Breast epithelium (tissue), 4 donors: ENCODE measurements at regions not wholly inside any gene's neighbourhood (a gene's known extent, or its start where the extent isn't known, plus 50 kb on each side); places are given as distances from the start of the nearest gene placed in this dataset.

Experiments
- DNase-seq, 2 donors: peaks; one replicate each; pipeline ENCODE4 v3.0.0-alpha.2; 2019; ENCODE audit warnings: low spot score in 2 of 2
- H3K27ac ChIP-seq, 2 donors: fragments of 200-600 bp; sonication (generic) in 1 of 2; one replicate each; pipeline ENCODE4 v1.5.1; 2016 to 2019; ENCODE audit warnings: mild to moderate bottlenecking in 1 of 2
- H3K27me3 ChIP-seq, 2 donors: fragments of 200-600 bp; sonication (generic) in 1 of 2; one replicate each; pipeline versions ENCODE4 v1.5.1 to v1.6.0; 2017 to 2019; ENCODE audit warnings: control low read depth in 1 of 2, mild to moderate bottlenecking in 1 of 2
- H3K36me3 ChIP-seq: fragments of 200-600 bp; one replicate; pipeline ENCODE4 v1.5.1; 2019
- H3K4me1 ChIP-seq, 2 donors: fragments of 200-600 bp; sonication (generic); one replicate each; pipeline ENCODE4 v1.5.1; 2016 to 2019; ENCODE audit warnings: control low read depth in 1 of 2
- H3K4me3 ChIP-seq, 3 donors: fragments of 200-600 bp; sonication (generic); 1 replicate in 2 of 3; 2 replicates in 1 of 3; pipeline ENCODE4 v1.5.1; 2016 to 2019; ENCODE audit warnings: mild to moderate bottlenecking in 3 of 3, moderate library complexity in 2 of 3
- H3K9me3 ChIP-seq, 2 donors: fragments of 200-600 bp; sonication (generic) in 1 of 2; one replicate each; pipeline ENCODE4 v1.5.1; 2016 to 2019; ENCODE audit warnings: control low read depth in 1 of 2
- POLR2A ChIP-seq: fragments of 450-650 bp; IDR thresholded peaks from one replicate; pipeline ENCODE4 v1.6.1; 2016; ENCODE audit warnings: antibody characterized with exemption, mild to moderate bottlenecking, moderate library complexity
- POLR2AphosphoS5 ChIP-seq, 3 donors: sonication (generic); formaldehyde crosslinking; IDR thresholded peaks; one replicate each; pipeline ENCODE4 v1.6.1; 2017; ENCODE audit warnings: antibody characterized with exemption in 3 of 3
- intact Hi-C: fragments of 100-400 bp; cut with DNase I; formaldehyde crosslinking; loops from one replicate; pipeline ENCODE4 v1.15.1; 2023; ENCODE audit warnings: low total_unique reads
- TF ChIP-seq, protein P1 (sequence below), 3 donors: fragments of 450-650 bp; IDR thresholded peaks; one replicate each; pipeline ENCODE4 v1.5.1; 2016 to 2017; ENCODE audit warnings: antibody characterized with exemption in 3 of 3, mild to moderate bottlenecking in 3 of 3, moderate library complexity in 3 of 3

DNA sequence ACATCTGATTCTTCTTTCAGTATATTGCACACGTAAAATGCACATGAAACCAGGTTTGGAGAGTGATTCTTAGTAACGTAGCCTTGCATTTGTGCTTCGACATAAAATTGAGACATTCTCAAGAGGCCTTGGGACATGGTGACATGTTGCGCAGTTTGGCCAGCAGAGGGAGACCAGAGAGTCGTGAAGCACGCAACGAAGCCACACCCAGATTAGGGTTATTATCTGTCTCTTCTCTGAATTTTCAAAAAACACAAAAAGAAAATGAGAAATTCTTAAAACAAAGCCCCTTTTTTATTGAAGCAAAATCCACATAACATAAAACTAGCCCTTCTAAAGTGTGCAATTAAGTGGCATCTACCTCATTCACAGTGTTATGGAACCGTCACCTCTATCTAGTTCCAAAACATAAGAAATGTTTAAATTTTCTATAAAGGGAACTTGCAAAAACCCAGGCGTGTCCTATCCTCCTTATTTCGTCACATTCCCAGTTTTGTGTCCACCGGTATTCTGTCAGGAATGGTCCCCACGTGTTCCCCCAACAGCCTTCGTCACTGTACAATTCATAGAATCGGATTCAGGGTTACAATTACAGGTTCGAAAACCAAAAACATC lies 108.8 kb upstream of the ATF7IP start:
- Histone ChIP-seq H3K27ac (peak overlapping the region; percentile 91 to 94), H3K36me3 (no peaks in the 10 kb centered on the region), H3K4me3 (peak overlapping the region in 1 of 3 donors; percentile 42), H3K27me3 (no peaks in the 10 kb centered on the region), H3K4me1 (peaks cover 10 to 21% of the 10 kb centered on the region in 2 donors), H3K9me3 (no peaks in the 10 kb centered on the region)
- DNase-seq = peak; percentile 53 to 74
- intact Hi-C loops = loop anchor here (10.0 kb wide), 1 partner anchor 738 kb away; no protein-coding TSS in a partner anchor
- TF ChIP-seq POLR2AphosphoS5 (IDR thresholded peaks at IDR 0.05) (peak in 1 of 3 donors; percentile 47), POLR2A (no peak)
- TF ChIP-seq, protein P1, sequence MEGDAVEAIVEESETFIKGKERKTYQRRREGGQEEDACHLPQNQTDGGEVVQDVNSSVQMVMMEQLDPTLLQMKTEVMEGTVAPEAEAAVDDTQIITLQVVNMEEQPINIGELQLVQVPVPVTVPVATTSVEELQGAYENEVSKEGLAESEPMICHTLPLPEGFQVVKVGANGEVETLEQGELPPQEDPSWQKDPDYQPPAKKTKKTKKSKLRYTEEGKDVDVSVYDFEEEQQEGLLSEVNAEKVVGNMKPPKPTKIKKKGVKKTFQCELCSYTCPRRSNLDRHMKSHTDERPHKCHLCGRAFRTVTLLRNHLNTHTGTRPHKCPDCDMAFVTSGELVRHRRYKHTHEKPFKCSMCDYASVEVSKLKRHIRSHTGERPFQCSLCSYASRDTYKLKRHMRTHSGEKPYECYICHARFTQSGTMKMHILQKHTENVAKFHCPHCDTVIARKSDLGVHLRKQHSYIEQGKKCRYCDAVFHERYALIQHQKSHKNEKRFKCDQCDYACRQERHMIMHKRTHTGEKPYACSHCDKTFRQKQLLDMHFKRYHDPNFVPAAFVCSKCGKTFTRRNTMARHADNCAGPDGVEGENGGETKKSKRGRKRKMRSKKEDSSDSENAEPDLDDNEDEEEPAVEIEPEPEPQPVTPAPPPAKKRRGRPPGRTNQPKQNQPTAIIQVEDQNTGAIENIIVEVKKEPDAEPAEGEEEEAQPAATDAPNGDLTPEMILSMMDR (IDR thresholded peaks at IDR 0.05) = peak; percentile 73 to 90 (median 74)

DNA sequence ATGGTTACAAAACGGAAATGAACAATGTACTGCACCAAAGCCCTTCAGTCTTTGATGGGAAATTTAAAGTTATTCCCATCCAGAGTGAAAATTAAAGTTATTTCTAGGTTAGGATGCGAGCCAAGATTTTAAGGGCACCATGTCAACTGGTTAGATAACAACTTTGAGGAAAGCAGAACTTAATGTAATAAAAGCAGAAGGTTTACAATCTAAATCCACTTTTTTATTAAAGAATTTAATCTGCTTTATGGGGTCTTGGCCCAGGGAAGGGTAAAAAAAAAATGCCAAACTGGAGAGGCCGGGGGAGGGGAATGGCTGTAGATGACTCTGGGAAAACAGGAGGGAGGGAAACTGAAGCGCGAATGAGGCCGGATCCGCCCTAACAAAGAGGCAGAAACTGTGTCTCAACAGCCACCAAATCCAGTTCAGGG lies 108.2 kb upstream of the ATF7IP start:
- H3K27ac ChIP-seq = peak overlapping the region; percentile 91 to 94
- no peaks in the 10 kb centered on the region for H3K27me3 ChIP-seq
- no peaks in the 10 kb centered on the region for H3K36me3 ChIP-seq
- intact Hi-C loops = loop anchor here (10.0 kb wide), 1 partner anchor 737 kb away; no protein-coding TSS in a partner anchor
- peak overlapping the region in 2 of 3 donors; percentile 5 to 42 for H3K4me3 ChIP-seq
- peaks cover 10 to 21% of the 10 kb centered on the region in 2 donors for H3K4me1 ChIP-seq
- H3K9me3 ChIP-seq = no peaks in the 10 kb centered on the region
- TF ChIP-seq POLR2AphosphoS5 (IDR thresholded peaks at IDR 0.05) (peak in 1 of 3 donors; percentile 84), POLR2A (no peak)
- DNase-seq = no peak

DNA sequence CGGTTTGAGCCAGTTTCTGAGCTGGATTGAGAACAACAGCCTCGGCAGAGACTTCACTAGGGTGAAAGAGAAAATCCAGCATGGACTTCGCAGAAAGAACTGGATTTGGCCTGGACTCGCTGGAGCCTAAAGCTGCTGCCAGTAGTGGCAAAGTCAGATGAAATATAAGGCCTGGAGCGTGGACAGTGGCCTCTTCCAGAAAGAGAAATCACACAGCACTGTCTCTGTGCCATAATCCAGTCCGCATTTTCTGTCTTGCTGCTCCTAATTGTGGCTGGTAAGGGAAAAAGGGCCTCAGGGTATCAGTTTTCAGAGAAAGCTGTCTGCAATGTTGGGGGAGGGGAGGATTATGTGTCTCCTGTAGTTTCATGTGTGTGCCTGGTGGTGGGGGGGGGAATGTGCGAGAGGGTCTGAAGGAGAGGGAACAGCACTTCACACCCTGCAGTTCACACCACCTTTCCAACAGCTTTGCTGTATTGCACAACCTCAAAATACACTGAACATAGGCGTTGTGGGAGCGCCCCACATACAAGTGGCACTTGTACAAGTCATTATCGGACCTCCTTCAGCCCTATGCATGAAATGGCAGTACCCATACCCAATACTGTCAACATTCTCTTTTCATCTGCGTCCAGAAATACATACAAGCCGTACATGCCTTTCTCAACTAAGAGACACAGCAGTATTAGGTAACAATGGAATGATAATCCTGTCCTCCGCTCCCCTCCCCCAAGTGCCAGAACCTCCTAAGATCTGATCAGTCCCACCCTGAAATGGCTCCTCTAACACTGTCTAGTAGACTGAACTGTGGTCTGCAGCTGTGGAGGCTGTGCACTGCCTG lies 107.5 kb upstream of the ATF7IP start:
- TF ChIP-seq, protein P1 (IDR thresholded peaks at IDR 0.05) = peak in 1 of 3 donors; percentile 16
- TF ChIP-seq POLR2A = peak; percentile 9
- TF ChIP-seq POLR2AphosphoS5 (IDR thresholded peaks at IDR 0.05) = peak; percentile 67 to 92 (median 69)
- Histone ChIP-seq H3K9me3 (no peaks in the 10 kb centered on the region), H3K27ac (peak overlapping the region; percentile 91 to 94), H3K36me3 (no peaks in the 10 kb centered on the region), H3K4me3 (peak overlapping the region in 2 of 3 donors; percentile 17 to 42), H3K27me3 (no peaks in the 10 kb centered on the region), H3K4me1 (peaks cover 10 to 21% of the 10 kb centered on the region in 2 donors)
- DNase-seq = peak; percentile 92 to 93
- intact Hi-C loops = loop anchor here (10.0 kb wide), 1 partner anchor 737 kb away; no protein-coding TSS in a partner anchor

DNA sequence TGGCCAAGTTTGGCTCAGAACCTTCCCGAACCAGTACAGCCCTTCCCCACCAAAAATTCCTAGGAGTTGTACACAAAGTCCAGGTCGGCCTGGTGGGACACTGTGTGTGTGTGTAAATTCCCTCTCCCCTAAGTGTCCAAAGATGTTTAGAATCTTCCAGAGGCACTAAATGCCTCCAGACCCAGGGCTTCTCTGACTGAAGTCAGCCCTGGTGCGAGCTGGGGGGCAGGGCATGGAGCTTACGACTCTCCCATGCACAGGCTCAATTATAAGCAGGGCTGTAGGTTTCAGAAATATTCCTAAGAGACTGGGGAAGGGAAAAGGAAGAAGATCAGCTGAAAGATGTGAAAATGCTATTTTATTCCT lies 106.9 kb upstream of the ATF7IP start:
- Histone ChIP-seq H3K27ac (peak overlapping the region; percentile 91 to 94), H3K4me3 (peak overlapping the region in 2 of 3 donors; percentile 17 to 42), H3K4me1 (peaks cover 10 to 21% of the 10 kb centered on the region in 2 donors), H3K9me3 (no peaks in the 10 kb centered on the region), H3K36me3 (no peaks in the 10 kb centered on the region), H3K27me3 (no peaks in the 10 kb centered on the region)
- intact Hi-C loops = loop anchor here (10.0 kb wide), 1 partner anchor 736 kb away; no protein-coding TSS in a partner anchor
- no peak for DNase-seq
- TF ChIP-seq, protein P1 (IDR thresholded peaks at IDR 0.05) = no peak
- TF ChIP-seq POLR2AphosphoS5 (IDR thresholded peaks at IDR 0.05) (no peak), POLR2A (no peak)

DNA sequence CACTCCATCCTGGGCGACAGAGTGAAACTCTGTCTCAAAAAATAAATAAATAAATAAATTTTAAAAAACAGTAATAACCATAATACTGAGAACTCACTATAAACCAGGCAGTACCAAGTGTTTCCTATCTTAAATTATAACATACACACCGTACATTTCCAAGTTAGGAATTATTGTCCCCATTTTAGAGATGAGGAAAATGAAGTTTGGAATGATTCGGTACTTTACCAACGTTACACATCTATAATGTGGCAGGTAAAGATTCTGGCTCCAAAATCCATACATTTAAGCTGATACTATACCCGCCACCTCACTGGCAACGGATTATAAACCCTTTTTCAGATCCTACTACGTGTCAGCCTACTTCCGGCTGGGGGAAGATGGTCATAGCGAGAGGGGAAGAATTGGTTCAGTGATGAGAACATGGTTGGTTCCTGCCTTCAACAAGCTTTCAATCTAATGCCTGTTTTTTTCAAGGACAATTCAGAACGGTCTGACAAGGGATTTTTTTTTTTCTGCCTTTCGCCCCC lies 105.9 kb upstream of the ATF7IP start:
- Histone ChIP-seq H3K27me3 (no peaks in the 10 kb centered on the region), H3K9me3 (peaks cover 0 to 6% of the 10 kb centered on the region in 2 donors), H3K36me3 (no peaks in the 10 kb centered on the region), H3K27ac (peak overlapping the region; percentile 91 to 93), H3K4me1 (peaks cover 10 to 21% of the 10 kb centered on the region in 2 donors), H3K4me3 (peak overlapping the region in 2 of 3 donors; percentile 30 to 57)
- DNase-seq = no peak
- TF ChIP-seq, protein P1 (IDR thresholded peaks at IDR 0.05) = no peak
- TF ChIP-seq POLR2A = no peak
- no peak for TF ChIP-seq POLR2AphosphoS5 (IDR thresholded peaks at IDR 0.05)
- intact Hi-C loops = loop anchor here (5.0 to 10.0 kb wide), 2 partner anchors 108 to 735 kb away; partner anchors contain the start of gene ATF7IP
